Tibial nerve (tissue), 4 donors: ENCODE measurements at regions not wholly inside any gene's neighbourhood (a gene's known extent, or its start where the extent isn't known, plus 50 kb on each side); places are given as distances from the start of the nearest gene placed in this dataset.
A peak's percentile ranks its signal among the peaks of the same experiment; 100 is the strongest.

Experiments
- DNase-seq, 2 donors: peaks; one replicate each; pipeline ENCODE4 v3.0.0-alpha.2; 2019; ENCODE audit warnings: low spot score in 2 of 2
- H3K27ac ChIP-seq, 4 donors: fragments of 200-600 bp; sonication (generic) in 3 of 4; one replicate each; pipeline ENCODE4 v1.5.1; 2017 to 2019; ENCODE audit warnings: mild to moderate bottlenecking in 1 of 4
- H3K27me3 ChIP-seq, 2 donors: fragments of 200-600 bp; sonication (generic) in 1 of 2; one replicate each; pipeline versions ENCODE4 v1.5.1 to v1.6.0; 2017 to 2019
- H3K36me3 ChIP-seq, 3 donors: fragments of 200-600 bp; sonication (generic); one replicate each; pipeline ENCODE4 v1.5.1; 2018 to 2019
- H3K4me1 ChIP-seq, 4 donors: fragments of 200-600 bp; sonication (generic) in 3 of 4; one replicate each; pipeline ENCODE4 v1.5.1; 2017 to 2019
- H3K4me3 ChIP-seq, 4 donors: fragments of 200-600 bp; sonication (generic) in 3 of 4; one replicate each; pipeline ENCODE4 v1.5.1; 2017 to 2019; ENCODE audit warnings: mild to moderate bottlenecking in 1 of 4, moderate library complexity in 1 of 4
- H3K9me3 ChIP-seq, 4 donors: fragments of 200-600 bp; sonication (generic) in 3 of 4; one replicate each; pipeline ENCODE4 v1.5.1; 2017 to 2019
- EP300 ChIP-seq, 2 donors: sonication (generic); formaldehyde crosslinking; IDR thresholded peaks; one replicate each; pipeline ENCODE4 v1.6.1; 2017; ENCODE audit warnings: antibody characterized with exemption in 2 of 2, mild to moderate bottlenecking in 1 of 2
- POLR2A ChIP-seq, 2 donors: fragments of 450-650 bp; IDR thresholded peaks; one replicate each; pipeline ENCODE4 v1.6.1; 2017; ENCODE audit warnings: antibody characterized with exemption in 2 of 2, mild to moderate bottlenecking in 2 of 2, moderate library complexity in 2 of 2
- WGBS, 2 donors: methylation state at CpG; one replicate each; pipeline ENCODE4 v1.1.5; 2018; 5-methylcytosine and 5-hydroxymethylcytosine counted together
- TF ChIP-seq, protein P1 (sequence below), 5 experiments: fragments of 200-600 bp in 3 of 5; fragments of 450-650 bp in 2 of 5; sonication (generic) in 3 of 5; IDR thresholded peaks; one replicate each; pipeline ENCODE4 v1.5.1; 2016 to 2019; ENCODE audit warnings: antibody characterized with exemption in 5 of 5, mild to moderate bottlenecking in 3 of 5, moderate library complexity in 2 of 5

- Histone ChIP-seq H3K9me3 (no peaks in the 10 kb centered on the region), H3K27me3 (peaks cover 0 to 43% of the 10 kb centered on the region in 2 donors), H3K27ac (peak overlapping the region in 1 of 4 donors; percentile 34), H3K4me1 (peaks cover 0 to 44% (median 6%) of the 10 kb centered on the region in 4 donors), H3K36me3 (no peaks in the 10 kb centered on the region), H3K4me3 (peak overlapping the region in 3 of 4 donors; percentile 0 to 45 (median 19))
- WGBS, 2 donors: 4 to 5% methylated on average over 43 to 63 of the region's 68 CpGs
- DNase-seq: no peak
- no peak for TF ChIP-seq EP300 (IDR thresholded peaks at IDR 0.05)
- TF ChIP-seq, protein P1, sequence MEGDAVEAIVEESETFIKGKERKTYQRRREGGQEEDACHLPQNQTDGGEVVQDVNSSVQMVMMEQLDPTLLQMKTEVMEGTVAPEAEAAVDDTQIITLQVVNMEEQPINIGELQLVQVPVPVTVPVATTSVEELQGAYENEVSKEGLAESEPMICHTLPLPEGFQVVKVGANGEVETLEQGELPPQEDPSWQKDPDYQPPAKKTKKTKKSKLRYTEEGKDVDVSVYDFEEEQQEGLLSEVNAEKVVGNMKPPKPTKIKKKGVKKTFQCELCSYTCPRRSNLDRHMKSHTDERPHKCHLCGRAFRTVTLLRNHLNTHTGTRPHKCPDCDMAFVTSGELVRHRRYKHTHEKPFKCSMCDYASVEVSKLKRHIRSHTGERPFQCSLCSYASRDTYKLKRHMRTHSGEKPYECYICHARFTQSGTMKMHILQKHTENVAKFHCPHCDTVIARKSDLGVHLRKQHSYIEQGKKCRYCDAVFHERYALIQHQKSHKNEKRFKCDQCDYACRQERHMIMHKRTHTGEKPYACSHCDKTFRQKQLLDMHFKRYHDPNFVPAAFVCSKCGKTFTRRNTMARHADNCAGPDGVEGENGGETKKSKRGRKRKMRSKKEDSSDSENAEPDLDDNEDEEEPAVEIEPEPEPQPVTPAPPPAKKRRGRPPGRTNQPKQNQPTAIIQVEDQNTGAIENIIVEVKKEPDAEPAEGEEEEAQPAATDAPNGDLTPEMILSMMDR (IDR thresholded peaks at IDR 0.05): no peak
- TF ChIP-seq POLR2A (IDR thresholded peaks at IDR 0.05): no peak
Observed at GRCh38 chr6:166008441-166009369, 158.9 kb downstream of the TBXT start.

DNA sequence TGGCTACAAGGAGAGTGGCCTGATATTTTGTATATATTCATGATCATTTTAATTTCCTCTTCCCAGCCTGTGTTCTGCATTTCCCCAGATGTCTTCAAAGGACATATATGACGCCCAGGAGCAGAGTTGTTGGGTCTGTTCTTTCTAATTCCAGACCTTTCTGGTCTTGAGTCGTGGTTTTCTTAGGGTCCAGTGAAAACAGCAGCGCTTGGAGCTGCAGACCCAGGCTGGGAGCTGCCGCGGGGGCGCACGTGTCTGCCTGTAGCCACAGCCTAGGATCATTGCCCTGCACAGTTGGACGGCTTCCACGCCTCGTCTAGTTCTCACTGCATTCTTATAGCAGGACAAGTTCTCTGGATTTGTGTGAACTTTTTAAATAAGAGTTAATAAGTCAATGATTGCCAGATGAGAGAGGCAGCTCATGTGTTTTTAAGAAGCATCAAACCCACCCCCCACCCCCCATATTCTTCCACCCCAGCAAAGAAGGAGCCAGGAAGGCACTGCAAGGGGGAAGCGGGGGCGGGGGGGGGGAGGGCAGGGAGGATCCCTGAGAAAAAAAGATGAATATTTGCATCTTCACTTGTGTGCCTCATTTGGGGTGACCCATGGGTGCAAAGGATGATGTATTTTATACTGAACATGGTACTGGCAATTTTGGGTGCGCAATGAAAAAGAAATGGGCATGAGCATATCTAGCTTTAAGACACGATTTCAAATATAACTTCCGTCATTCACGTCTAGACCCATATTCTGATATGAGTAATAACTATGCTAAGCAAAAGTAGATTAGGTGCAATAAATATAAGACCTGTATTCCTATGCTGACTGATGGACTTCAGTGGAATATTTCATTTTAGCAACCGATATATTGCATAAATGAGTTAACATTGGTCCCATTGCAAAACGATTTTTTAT, 160.0 kb downstream of the TBXT start:
- DNase-seq: peak in 1 of 2 donors; percentile 56
- H3K9me3 ChIP-seq: no peaks in the 10 kb centered on the region
- 7 to 13% methylated on average over 18 of the region's 18 CpGs for WGBS, 2 donors

GRCh38 chr6:166006900-166007301, 160.8 kb downstream of the TBXT start:
- TF ChIP-seq EP300 (IDR thresholded peaks at IDR 0.05): no peak
- Histone ChIP-seq H3K9me3 (no peaks in the 10 kb centered on the region), H3K4me1 (peaks cover 0 to 44% (median 6%) of the 10 kb centered on the region in 4 donors), H3K27me3 (peaks cover 0 to 43% of the 10 kb centered on the region in 2 donors), H3K4me3 (peak overlapping the region; percentile 29 to 50 (median 34)), H3K27ac (peak overlapping the region in 3 of 4 donors; percentile 58 to 92 (median 83)), H3K36me3 (no peaks in the 10 kb centered on the region)
- WGBS, 2 donors: 5 to 16% methylated on average over 6 of the region's 6 CpGs
- DNase-seq: no peak

More for the DNA sequence above, 160.0 kb downstream of the TBXT start:
- Histone ChIP-seq H3K27me3 (peaks cover 0 to 43% of the 10 kb centered on the region in 2 donors), H3K4me3 (peak overlapping the region in 2 of 4 donors; percentile 19 to 45), H3K36me3 (no peaks in the 10 kb centered on the region), H3K27ac (peak overlapping the region in 1 of 4 donors; percentile 92), H3K4me1 (peaks cover 0 to 44% (median 6%) of the 10 kb centered on the region in 4 donors)
- TF ChIP-seq EP300 (IDR thresholded peaks at IDR 0.05): peak in 1 of 2 donors; percentile 4
- no peak for TF ChIP-seq POLR2A (IDR thresholded peaks at IDR 0.05)

GRCh38 chr6:166005944-166006899, 161.4 kb downstream of the TBXT start:
- peaks cover 0 to 43% of the 10 kb centered on the region in 2 donors for H3K27me3 ChIP-seq
- DNase-seq: no peak

GRCh38 chr6:166005401-166005943, 162.2 kb downstream of the TBXT start:
- Histone ChIP-seq H3K9me3 (no peaks in the 10 kb centered on the region), H3K4me3 (peak overlapping the region; percentile 29 to 50 (median 42)), H3K27me3 (peaks cover 0 to 36% of the 10 kb centered on the region in 2 donors), H3K27ac (peak overlapping the region; percentile 75 to 92 (median 87)), H3K4me1 (peaks cover 0 to 44% (median 6%) of the 10 kb centered on the region in 4 donors), H3K36me3 (no peaks in the 10 kb centered on the region)
- no peak for DNase-seq
- WGBS, 2 donors: 6 to 12% methylated on average over 11 to 21 of the region's 21 CpGs
- TF ChIP-seq EP300 (IDR thresholded peaks at IDR 0.05): peak; percentile 48 to 80
- TF ChIP-seq POLR2A (IDR thresholded peaks at IDR 0.05): no peak
- TF ChIP-seq, protein P1 (IDR thresholded peaks at IDR 0.05): no peak

More at GRCh38 chr6:166005944-166006899, 161.4 kb downstream of the TBXT start:
- peak overlapping the region; percentile 75 to 92 (median 87) for H3K27ac ChIP-seq
- no peaks in the 10 kb centered on the region for H3K9me3 ChIP-seq
- H3K4me3 ChIP-seq: peak overlapping the region; percentile 29 to 50 (median 42)
- TF ChIP-seq, protein P1 (IDR thresholded peaks at IDR 0.05): no peak
- TF ChIP-seq EP300 (IDR thresholded peaks at IDR 0.05): peak in 1 of 2 donors; percentile 60
- WGBS, 2 donors: 1 to 3% methylated on average over 43 to 47 of the region's 47 CpGs
- H3K4me1 ChIP-seq: peaks cover 0 to 44% (median 6%) of the 10 kb centered on the region in 4 donors
- H3K36me3 ChIP-seq: no peaks in the 10 kb centered on the region
